Esophagus (tissue), 2 donors: ENCODE measurements at regions not wholly inside any gene's neighbourhood (a gene's known extent, or its start where the extent isn't known, plus 50 kb on each side); places are given as distances from the start of the nearest gene placed in this dataset.

Source experiments
- H3K27ac ChIP-seq, 2 donors: one replicate each; pipeline ENCODE4 v1.5.1; 2013; ENCODE audit warnings: low read depth in 2 of 2, mild to moderate bottlenecking in 2 of 2, inconsistent platforms in 1 of 2, low read length in 1 of 2, moderate library complexity in 1 of 2
- H3K27me3 ChIP-seq, 2 donors: one replicate each; pipeline ENCODE4 v1.6.1; 2013; ENCODE audit warnings: low read length in 2 of 2, control low read depth in 1 of 2, mild to moderate bottlenecking in 1 of 2; ENCODE audit not compliant: insufficient read depth in 2 of 2, control insufficient read depth in 1 of 2
- H3K36me3 ChIP-seq, 2 donors: one replicate each; pipeline ENCODE4 v1.6.1; 2013; ENCODE audit warnings: low read length in 1 of 2; ENCODE audit not compliant: control insufficient read depth in 2 of 2, insufficient read depth in 2 of 2
- H3K4me1 ChIP-seq, 2 donors: one replicate each; pipeline ENCODE4 v1.6.1; 2013; ENCODE audit warnings: low read length in 1 of 2; ENCODE audit not compliant: control insufficient read depth in 2 of 2, insufficient read depth in 2 of 2
- H3K4me3 ChIP-seq, 2 donors: one replicate each; pipeline ENCODE4 v1.5.1; 2013; ENCODE audit warnings: low read length in 2 of 2, mild to moderate bottlenecking in 2 of 2, low read depth in 1 of 2, moderate library complexity in 1 of 2
- H3K9me3 ChIP-seq, 2 donors: one replicate each; pipeline ENCODE4 v1.6.1; 2013; ENCODE audit warnings: mild to moderate bottlenecking in 2 of 2, low read depth in 1 of 2, low read length in 1 of 2, moderate library complexity in 1 of 2; ENCODE audit not compliant: control insufficient read depth in 2 of 2, insufficient read depth in 1 of 2
- WGBS, 2 donors: extraction: QIAGEN DNeasy Blood & Tissue Kit; methylation state at CpG; one replicate each; pipeline ENCODE4 v1.1.7; 2013; 5-methylcytosine and 5-hydroxymethylcytosine counted together
- donor health status: healthy with polysubstance abuse.
- donor health status: Bipolar disorder and iron deficiency.

DNA sequence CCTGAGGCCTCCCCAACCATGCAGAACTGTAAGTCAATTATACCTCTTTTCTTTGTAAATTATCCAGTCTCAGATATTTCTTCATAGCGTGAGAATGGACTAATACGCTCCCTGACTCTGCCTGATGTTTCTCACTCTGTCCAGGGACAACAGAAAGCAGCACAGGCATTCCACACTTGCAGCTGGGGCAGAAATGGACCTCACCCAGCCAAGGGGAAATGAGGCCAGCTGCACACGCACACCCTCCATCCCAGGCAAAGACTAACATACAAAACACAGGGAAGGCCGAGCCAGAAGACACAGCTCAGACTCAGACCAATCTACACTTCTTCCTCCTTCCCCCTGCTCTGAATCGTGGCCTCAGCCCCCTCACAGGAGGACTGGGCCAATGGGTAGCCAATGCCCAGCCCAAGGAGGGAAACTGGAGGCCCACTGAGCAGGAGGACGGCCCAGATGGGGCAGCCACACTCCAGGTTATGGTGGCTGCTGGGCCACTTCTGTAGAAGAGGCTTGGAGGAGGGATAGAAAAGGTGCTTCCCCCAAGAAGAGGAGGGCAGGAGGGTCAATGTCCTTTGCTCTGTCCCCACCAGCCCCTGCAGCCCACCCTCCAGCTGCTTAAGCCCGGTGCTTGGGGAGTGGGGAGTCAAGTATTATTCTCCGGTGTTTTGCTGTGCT, 228.4 kb downstream of the NPHP4 start:
- H3K9me3 ChIP-seq: peaks cover 2 to 7% of the 10 kb centered on the region in 2 donors
- peaks cover 2 to 5% of the 10 kb centered on the region in 2 donors for H3K27me3 ChIP-seq
- 71% methylated on average over 8 of the region's 8 CpGs for WGBS, 2 donors
- no peak overlapping the region for H3K27ac ChIP-seq
- no peak overlapping the region for H3K4me3 ChIP-seq
- H3K4me1 ChIP-seq: peaks cover 0 to 7% of the 10 kb centered on the region in 2 donors
- H3K36me3 ChIP-seq: no peaks in the 10 kb centered on the region

DNA sequence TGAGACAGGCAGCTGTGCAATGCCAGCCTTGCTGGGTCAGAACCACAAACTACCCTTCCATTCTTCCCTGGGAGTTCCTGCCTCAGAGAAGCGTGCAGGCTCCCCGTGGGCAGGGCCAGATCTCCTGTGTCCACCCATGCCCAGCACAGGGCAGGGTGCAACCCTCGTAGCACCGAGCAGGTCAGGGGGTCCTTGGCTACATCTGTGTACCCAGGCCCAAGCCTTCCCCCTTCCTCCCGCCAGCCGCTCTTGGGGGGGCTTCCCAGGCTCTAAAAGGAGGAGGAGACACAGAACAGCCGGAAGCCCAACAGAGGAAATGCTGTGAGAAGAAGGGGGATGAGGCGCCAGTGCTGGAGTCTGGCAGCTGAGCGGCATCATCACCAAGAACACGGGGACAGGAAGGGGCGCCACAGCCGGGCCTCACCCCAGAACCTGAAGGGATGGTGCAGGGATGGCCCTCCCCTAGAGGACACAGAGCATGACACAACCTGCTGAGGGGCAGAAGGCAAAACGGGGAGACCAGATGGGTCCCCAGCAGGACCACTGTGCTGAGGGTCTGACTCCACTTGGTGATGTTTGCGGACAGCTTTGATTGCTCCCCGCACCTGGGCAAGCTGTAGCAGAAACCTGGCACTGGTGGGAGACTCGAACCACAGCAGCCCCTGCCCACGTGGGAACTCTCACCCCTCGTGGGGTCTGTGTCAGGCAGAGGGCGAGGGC, 233.2 kb downstream of the NPHP4 start:
- Histone ChIP-seq H3K27ac (no peak overlapping the region), H3K36me3 (no peaks in the 10 kb centered on the region), H3K9me3 (peaks cover 4 to 7% of the 10 kb centered on the region in 2 donors), H3K27me3 (peaks cover 0 to 2% of the 10 kb centered on the region in 2 donors), H3K4me1 (peaks cover 0 to 4% of the 10 kb centered on the region in 2 donors), H3K4me3 (no peak overlapping the region)
- WGBS, 2 donors: 71 to 72% methylated on average over 19 of the region's 19 CpGs

DNA sequence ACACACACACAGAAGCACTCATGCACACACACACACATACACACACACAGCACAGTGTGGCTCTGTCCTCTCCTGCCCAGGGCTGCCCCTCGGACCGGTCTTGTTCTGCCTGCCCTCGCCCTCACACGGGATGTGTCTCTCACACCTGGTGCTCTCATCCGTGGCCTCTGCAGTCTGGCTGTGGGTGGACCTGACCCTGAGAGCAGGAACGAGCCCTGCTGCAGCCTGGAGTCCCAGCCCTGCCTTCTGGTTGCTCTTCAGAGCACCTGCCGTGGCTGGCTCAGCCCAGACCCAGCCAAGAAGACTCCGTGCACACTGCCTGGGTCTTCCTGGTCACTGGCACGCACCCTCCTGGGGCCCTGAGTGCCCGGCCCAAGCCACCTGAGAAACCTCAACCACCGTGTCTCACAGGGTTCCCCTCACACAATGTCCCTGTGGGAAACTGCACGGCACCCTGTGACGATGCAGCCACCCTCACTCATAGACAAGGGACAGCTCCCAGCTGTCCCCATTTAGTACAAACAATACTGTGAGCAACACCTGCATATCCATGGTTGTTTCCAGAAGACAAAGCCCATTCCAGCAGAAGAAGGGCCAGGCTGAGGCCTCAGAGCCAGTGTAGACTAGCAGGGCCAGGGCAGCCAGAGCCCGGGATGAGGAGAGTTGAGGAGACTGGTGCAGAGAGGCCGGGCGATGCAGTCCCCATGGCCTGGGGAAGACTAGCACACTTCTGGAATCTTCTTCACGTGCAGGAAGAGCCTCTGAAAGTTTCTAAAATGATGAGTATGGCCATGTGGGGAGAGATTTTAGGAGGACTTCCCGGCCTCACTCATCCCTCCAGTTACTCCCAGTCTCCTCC, 234.0 kb downstream of the NPHP4 start:
- no peak overlapping the region for H3K4me3 ChIP-seq
- H3K27me3 ChIP-seq: peaks cover 0 to 2% of the 10 kb centered on the region in 2 donors
- no peaks in the 10 kb centered on the region for H3K36me3 ChIP-seq
- H3K9me3 ChIP-seq: peaks cover 4% of the 10 kb centered on the region in 2 donors
- 70 to 76% methylated on average over 18 of the region's 18 CpGs for WGBS, 2 donors
- H3K4me1 ChIP-seq: peaks cover 0 to 4% of the 10 kb centered on the region in 2 donors
- no peak overlapping the region for H3K27ac ChIP-seq

DNA sequence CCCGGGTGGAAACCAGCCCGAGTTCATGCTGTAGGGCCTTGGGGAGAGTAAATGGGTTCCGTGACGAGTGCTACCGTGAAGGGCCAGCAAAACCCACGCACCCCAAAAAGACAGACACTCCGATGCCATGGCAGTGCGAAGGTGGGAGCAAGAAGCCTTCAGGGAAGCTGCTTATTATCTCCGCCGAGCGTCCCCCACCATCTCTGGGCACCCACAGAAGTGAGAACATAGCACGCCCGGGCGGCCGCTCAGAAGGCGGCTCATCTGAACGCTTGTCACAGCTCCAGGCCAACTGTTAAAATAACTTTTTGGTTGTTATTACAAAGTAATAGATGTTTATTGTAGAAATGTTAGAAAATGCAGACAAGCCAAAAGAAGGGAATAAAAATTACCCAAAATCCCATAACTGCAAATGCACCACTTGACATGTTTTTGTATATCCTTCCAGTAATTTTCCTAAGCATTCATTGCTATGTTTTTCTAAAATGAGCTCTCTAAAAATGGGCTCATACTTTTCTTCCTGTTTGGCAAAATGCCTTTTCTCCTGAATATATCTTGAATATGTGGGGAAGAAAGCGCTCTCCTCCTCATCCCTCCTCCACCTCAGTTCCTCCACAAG, 234.9 kb downstream of the NPHP4 start:
- peaks cover 0 to 2% of the 10 kb centered on the region in 2 donors for H3K27me3 ChIP-seq
- 75 to 77% methylated on average over 18 of the region's 18 CpGs for WGBS, 2 donors

DNA sequence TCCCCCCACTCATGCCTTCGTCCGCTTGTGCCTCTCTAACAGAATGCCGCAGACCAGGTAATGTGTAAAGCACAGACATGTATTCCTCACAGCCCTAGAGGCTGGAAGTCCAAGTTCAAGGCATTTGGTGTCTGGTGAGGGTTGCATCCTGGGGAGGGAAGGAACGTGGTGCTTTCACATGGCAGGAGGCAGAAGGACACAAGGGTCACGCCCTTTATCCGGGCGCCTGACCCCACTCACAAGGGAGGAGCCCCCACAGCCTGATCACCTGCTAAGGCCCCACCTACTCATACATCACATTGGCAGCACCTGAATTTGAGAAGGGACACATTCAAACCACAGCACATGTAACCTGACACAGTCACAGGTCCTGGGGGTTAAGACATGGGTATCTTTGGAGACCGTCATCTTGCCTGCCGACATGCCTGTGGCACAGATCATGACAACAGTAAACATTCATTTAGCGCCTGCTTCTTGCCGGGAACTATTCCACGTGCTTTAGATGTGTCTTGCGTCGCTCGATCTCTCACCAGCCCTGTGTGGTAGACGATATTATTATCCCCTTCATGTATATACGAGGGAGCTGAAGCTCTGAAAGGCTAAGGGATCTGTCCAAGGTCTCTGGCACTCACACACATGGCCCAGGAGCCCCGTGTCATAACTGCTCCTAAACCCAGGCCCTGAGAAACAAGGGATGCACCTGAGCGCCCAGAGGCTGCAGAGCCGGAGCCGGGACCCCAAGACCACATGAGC, 235.6 kb downstream of the NPHP4 start:
- peaks cover 4% of the 10 kb centered on the region in 2 donors for H3K9me3 ChIP-seq
- WGBS, 2 donors: 72 to 77% methylated on average over 21 of the region's 21 CpGs
- peaks cover 0 to 2% of the 10 kb centered on the region in 2 donors for H3K27me3 ChIP-seq
- no peaks in the 10 kb centered on the region for H3K36me3 ChIP-seq
- H3K27ac ChIP-seq: no peak overlapping the region
- no peak overlapping the region for H3K4me3 ChIP-seq
- H3K4me1 ChIP-seq: peaks cover 0 to 4% of the 10 kb centered on the region in 2 donors

More for the DNA sequence above, 234.9 kb downstream of the NPHP4 start:
- Histone ChIP-seq H3K27ac (no peak overlapping the region), H3K4me1 (peaks cover 0 to 4% of the 10 kb centered on the region in 2 donors), H3K4me3 (no peak overlapping the region), H3K36me3 (no peaks in the 10 kb centered on the region), H3K9me3 (peaks cover 4% of the 10 kb centered on the region in 2 donors)

DNA sequence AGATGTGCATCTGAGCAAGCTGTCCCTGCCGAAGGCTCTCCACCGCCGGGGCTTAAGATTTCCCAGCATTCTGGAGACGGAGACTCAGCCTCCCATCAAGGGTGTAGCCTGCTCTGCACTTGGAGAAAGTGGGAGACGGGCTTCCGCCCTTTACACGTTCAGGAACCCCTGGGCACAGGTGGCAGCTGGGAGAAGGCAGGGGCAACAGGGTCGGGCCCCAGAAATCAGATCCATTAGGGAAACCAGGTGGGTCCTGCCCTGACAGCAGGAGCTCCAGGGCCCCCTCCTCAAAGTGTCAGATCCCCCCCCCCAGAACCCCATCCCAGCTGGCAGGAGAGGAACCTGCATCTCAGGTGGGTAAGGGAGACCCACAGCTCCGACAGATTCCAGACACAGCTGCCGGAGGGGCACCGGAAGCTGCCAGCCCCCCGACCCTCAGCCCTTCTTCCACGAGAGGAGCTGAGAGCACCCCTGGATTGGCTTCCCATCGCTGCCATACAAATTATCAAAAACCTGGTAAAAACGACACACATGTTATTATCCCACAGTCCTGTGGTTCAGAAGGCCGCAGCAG, 236.6 kb downstream of the NPHP4 start:
- Histone ChIP-seq H3K4me3 (no peak overlapping the region), H3K27ac (no peak overlapping the region), H3K4me1 (peaks cover 0 to 4% of the 10 kb centered on the region in 2 donors), H3K27me3 (peaks cover 0 to 4% of the 10 kb centered on the region in 2 donors), H3K9me3 (peaks cover 4% of the 10 kb centered on the region in 2 donors), H3K36me3 (no peaks in the 10 kb centered on the region)
- WGBS, 2 donors: 83 to 86% methylated on average over 16 of the region's 16 CpGs

DNA sequence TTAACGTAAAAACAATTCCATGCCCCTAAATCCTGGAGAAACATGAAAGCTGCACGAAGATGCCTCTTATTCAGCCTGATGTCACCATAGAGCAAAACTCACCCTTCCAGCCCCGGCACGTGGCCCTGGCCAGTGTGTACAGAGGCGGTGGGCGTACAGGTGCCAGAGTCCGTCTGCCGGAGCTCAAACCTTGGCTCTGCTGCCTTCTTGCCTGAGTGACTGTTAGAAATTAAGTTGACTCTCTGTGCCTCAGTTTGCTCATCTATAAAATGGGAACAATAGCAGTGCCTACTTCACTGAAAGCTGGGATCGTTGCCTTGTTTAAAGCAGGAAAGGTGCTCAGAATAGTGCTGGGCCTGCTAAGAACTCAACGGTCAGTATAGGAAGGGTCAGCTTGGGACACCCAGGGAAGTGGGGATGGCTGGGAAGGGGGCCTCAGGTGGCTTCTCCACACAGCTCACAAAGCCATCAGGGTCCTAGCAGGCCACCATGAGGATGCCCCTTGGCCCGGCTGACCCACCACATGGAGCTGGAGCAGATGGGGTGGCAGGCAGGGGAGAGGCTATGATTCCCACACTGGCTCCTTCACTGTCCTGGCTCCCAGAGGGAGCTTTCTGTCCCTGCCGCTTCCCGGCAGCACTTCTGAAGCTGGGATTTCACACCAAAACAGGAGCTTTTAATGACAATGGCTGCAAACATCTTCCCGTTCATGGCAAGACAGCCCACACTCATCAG, 237.2 kb downstream of the NPHP4 start:
- Histone ChIP-seq H3K4me1 (peaks cover 0 to 4% of the 10 kb centered on the region in 2 donors), H3K27ac (no peak overlapping the region), H3K9me3 (peaks cover 2 to 4% of the 10 kb centered on the region in 2 donors), H3K27me3 (peaks cover 0 to 2% of the 10 kb centered on the region in 2 donors), H3K36me3 (no peaks in the 10 kb centered on the region), H3K4me3 (no peak overlapping the region)
- WGBS, 2 donors: 77 to 81% methylated on average over 14 of the region's 14 CpGs
